MCF 10A (cell line): ENCODE measurements at regions not wholly inside any gene's neighbourhood (a gene's known extent, or its start where the extent isn't known, plus 50 kb on each side); places are given as distances from the start of the nearest gene placed in this dataset.

Experiments
- BruUV-seq: library from RNA; stranded (reverse); fragments of 400-500 nt; replicated peaks from 2 replicates; lab custom pipeline; 2021; lab: Mats Ljungman, UMichigan
- CTCF ChIA-PET: fragments of 300-600 bp; sonication (Branson Sonifier 250); formaldehyde crosslinking; extraction: SDS; loops from one replicate; lab custom pipeline; 2021; ENCODE audit warnings: antibody characterized with exemption, inconsistent platforms; lab: Yijun Ruan, JAX
- POLR2A ChIA-PET: fragments of 300-600, 350-650 bp; sonication (Branson Sonifier 250); formaldehyde crosslinking; extraction: SDS; loops from one replicate; lab custom pipeline; 2020; ENCODE audit warnings: antibody characterized with exemption, inconsistent platforms; lab: Yijun Ruan, JAX
- DNase-seq: peaks from one replicate; pipeline ENCODE4 v3.0.0-alpha.2; 2018; ENCODE audit not compliant: unreplicated experiment
- H3K27ac Mint-ChIP-seq: one replicate; pipeline ENCODE4 v1.8.0; 2022; ENCODE audit warnings: mild to moderate bottlenecking, low read depth, mixed read lengths; ENCODE audit not compliant: unreplicated experiment
- H3K27me3 Mint-ChIP-seq: one replicate; pipeline ENCODE4 v1.8.0; 2022; ENCODE audit warnings: mixed read lengths; ENCODE audit not compliant: insufficient read depth, unreplicated experiment
- H3K36me3 Mint-ChIP-seq: one replicate; pipeline ENCODE4 v1.8.0; 2022; ENCODE audit warnings: mild to moderate bottlenecking, moderate library complexity, mixed read lengths; ENCODE audit not compliant: insufficient read depth, unreplicated experiment
- H3K4me1 Mint-ChIP-seq: one replicate; pipeline ENCODE4 v1.8.0; 2022; ENCODE audit warnings: mixed read lengths; ENCODE audit not compliant: insufficient read depth, unreplicated experiment
- H3K4me3 Mint-ChIP-seq: one replicate; pipeline ENCODE4 v1.8.0; 2022; ENCODE audit warnings: mild to moderate bottlenecking, moderate library complexity, mixed read lengths; ENCODE audit not compliant: unreplicated experiment
- H3K9me3 Mint-ChIP-seq: one replicate; pipeline ENCODE4 v1.8.0; 2022; ENCODE audit warnings: mixed read lengths; ENCODE audit not compliant: unreplicated experiment
- CTCF ChIP-seq: fragments of 200-600 bp; IDR thresholded peaks from one replicate; pipeline ENCODE4 v1.8.0; 2022; ENCODE audit warnings: antibody characterized with exemption, mild to moderate bottlenecking; ENCODE audit not compliant: unreplicated experiment
- intact Hi-C: fragments of 100-400 bp; cut with micrococcal nuclease; formaldehyde crosslinking; loops from 2 replicates; pipeline ENCODE4 v1.14.1; 2022

DNA sequence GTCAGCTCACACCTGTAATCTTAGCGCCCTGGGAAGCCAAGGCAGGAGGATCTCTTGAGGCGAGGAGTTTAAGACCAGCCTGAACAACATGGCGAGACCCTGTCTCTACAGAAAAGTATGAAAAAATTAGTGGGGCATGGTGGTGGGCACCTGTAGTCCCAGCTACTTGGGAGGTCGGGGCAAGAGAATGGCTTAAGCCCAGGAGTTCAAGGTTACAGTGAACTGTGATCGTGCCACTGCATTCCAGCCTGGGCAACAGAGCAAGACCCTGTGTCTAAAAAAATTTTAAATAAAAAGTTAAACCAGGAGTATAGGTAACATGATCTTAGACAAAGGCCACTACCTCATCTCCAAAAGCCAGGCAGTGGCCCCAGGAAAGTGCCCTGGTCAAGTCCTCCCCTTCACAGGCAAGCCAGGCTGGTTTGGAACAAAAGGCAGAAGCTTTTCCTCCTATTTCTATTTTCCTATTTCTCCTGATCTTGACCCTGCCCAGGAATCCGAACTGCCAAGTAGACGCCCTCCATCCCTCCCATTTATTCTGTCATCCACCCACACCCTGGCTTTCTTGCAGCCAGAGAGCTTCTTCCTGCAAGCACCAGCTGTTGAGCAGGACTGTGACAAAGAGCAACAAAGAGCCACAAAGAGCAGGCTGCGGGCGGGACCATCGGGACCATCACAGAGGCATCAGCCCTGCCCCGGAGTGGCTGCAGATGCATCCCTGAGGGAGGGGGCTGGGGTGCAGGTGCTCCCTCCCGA lies 149.9 kb upstream of the AFDN start:
- Mint-ChIP-seq H3K27me3 (peaks cover 54% of the 10 kb centered on the region), H3K4me1 (no peaks in the 10 kb centered on the region), H3K36me3 (no peaks in the 10 kb centered on the region), H3K4me3 (no peak overlapping the region), H3K9me3 (peaks cover 11% of the 10 kb centered on the region), H3K27ac (no peak overlapping the region)
- DNase-seq, result no peak
- ChIA-PET CTCF (no interaction called here), POLR2A (no interaction called here)
- no peak for TF ChIP-seq CTCF
- intact Hi-C loops, result no loop called here
- no TSS peak for BruUV-seq

GRCh38 chr6:167677422-167677789 lies 149.3 kb upstream of the AFDN start:
- Mint-ChIP-seq H3K27me3 (peaks cover 54% of the 10 kb centered on the region), H3K27ac (no peak overlapping the region), H3K9me3 (peaks cover 5% of the 10 kb centered on the region), H3K36me3 (no peaks in the 10 kb centered on the region), H3K4me3 (no peak overlapping the region), H3K4me1 (no peaks in the 10 kb centered on the region)
- intact Hi-C loops, result no loop called here
- DNase-seq, result no peak
- POLR2A ChIA-PET, result no interaction called here
- CTCF ChIA-PET, result no interaction called here
- TF ChIP-seq CTCF, result no peak
- BruUV-seq, result no TSS peak

- no TSS peak for BruUV-seq
- ChIA-PET POLR2A (no interaction called here), CTCF (interaction anchor here (0.6 kb wide), 2 partner anchors 61 to 326 kb away, joined by 3 read pairs; no protein-coding TSS in a partner anchor)
- Mint-ChIP-seq H3K36me3 (no peaks in the 10 kb centered on the region), H3K4me3 (no peak overlapping the region), H3K4me1 (no peaks in the 10 kb centered on the region), H3K27ac (no peak overlapping the region), H3K27me3 (peaks cover 54% of the 10 kb centered on the region), H3K9me3 (no peaks in the 10 kb centered on the region)
- intact Hi-C loops, result no loop called here
- no peak for TF ChIP-seq CTCF
- DNase-seq, result no peak
Observed at GRCh38 chr6:167678102-167679101, 148.3 kb upstream of the AFDN start.

DNA sequence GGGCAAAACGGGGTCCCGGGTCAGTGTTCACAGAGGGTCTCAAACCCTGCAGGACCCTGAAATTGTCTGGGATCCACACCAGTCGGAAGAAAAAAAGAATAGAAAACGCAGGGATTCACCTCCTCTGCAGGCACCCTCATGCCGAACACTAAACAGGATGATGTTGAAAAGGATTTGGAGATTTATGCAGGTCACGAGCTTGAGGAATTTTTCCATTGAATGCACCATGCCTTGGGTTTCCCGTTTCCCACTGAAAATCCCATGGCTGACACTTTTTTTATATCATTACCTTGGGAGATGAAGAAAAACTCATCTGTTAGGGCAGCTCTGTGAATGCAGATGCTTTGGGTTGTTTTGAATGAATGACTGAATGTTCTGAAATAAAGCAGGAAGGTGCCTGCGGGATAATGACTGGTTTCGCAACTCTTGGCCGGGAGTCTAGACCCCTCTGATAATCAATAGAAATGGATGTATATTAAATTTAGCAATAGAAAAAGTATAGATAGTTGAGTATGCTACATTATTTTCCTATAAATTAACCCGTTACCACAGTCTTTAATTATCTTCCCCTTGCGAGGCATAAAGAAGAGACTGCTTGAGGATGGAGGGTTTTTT lies 147.5 kb upstream of the AFDN start:
- Mint-ChIP-seq H3K4me1 (no peaks in the 10 kb centered on the region), H3K27ac (no peak overlapping the region), H3K9me3 (no peaks in the 10 kb centered on the region), H3K4me3 (no peak overlapping the region), H3K36me3 (no peaks in the 10 kb centered on the region), H3K27me3 (peaks cover 54% of the 10 kb centered on the region)
- BruUV-seq, result no TSS peak
- TF ChIP-seq CTCF, result no peak
- ChIA-PET POLR2A (no interaction called here), CTCF (interaction anchor here (0.6 kb wide), 2 partner anchors 60 to 327 kb away, joined by 3 read pairs; no protein-coding TSS in a partner anchor)
- no peak for DNase-seq
- intact Hi-C loops, result no loop called here
